Breast epithelium (tissue), 4 donors: ENCODE measurements at regions not wholly inside any gene's neighbourhood (a gene's known extent, or its start where the extent isn't known, plus 50 kb on each side); places are given as distances from the start of the nearest gene placed in this dataset.
"Not testable (repeated sequence)": the region's sequence is repeated elsewhere in the genome, so short reads cannot be mapped to it uniquely, and the experiment has no call there.

Source experiments
- DNase-seq, 2 donors: peaks; one replicate each; pipeline ENCODE4 v3.0.0-alpha.2; 2019; ENCODE audit warnings: low spot score in 2 of 2
- H3K27ac ChIP-seq, 2 donors: fragments of 200-600 bp; sonication (generic) in 1 of 2; one replicate each; pipeline ENCODE4 v1.5.1; 2016 to 2019; ENCODE audit warnings: mild to moderate bottlenecking in 1 of 2
- H3K27me3 ChIP-seq, 2 donors: fragments of 200-600 bp; sonication (generic) in 1 of 2; one replicate each; pipeline versions ENCODE4 v1.5.1 to v1.6.0; 2017 to 2019; ENCODE audit warnings: control low read depth in 1 of 2, mild to moderate bottlenecking in 1 of 2
- H3K36me3 ChIP-seq: fragments of 200-600 bp; one replicate; pipeline ENCODE4 v1.5.1; 2019
- H3K4me1 ChIP-seq, 2 donors: fragments of 200-600 bp; sonication (generic); one replicate each; pipeline ENCODE4 v1.5.1; 2016 to 2019; ENCODE audit warnings: control low read depth in 1 of 2
- H3K4me3 ChIP-seq, 3 donors: fragments of 200-600 bp; sonication (generic); 1 replicate in 2 of 3; 2 replicates in 1 of 3; pipeline ENCODE4 v1.5.1; 2016 to 2019; ENCODE audit warnings: mild to moderate bottlenecking in 3 of 3, moderate library complexity in 2 of 3
- H3K9me3 ChIP-seq, 2 donors: fragments of 200-600 bp; sonication (generic) in 1 of 2; one replicate each; pipeline ENCODE4 v1.5.1; 2016 to 2019; ENCODE audit warnings: control low read depth in 1 of 2
- CTCF ChIP-seq, 3 donors: fragments of 450-650 bp; IDR thresholded peaks; one replicate each; pipeline ENCODE4 v1.5.1; 2016 to 2017; ENCODE audit warnings: antibody characterized with exemption in 3 of 3, mild to moderate bottlenecking in 3 of 3, moderate library complexity in 3 of 3
- POLR2A ChIP-seq: fragments of 450-650 bp; IDR thresholded peaks from one replicate; pipeline ENCODE4 v1.6.1; 2016; ENCODE audit warnings: antibody characterized with exemption, mild to moderate bottlenecking, moderate library complexity
- POLR2AphosphoS5 ChIP-seq, 3 donors: sonication (generic); formaldehyde crosslinking; IDR thresholded peaks; one replicate each; pipeline ENCODE4 v1.6.1; 2017; ENCODE audit warnings: antibody characterized with exemption in 3 of 3
- intact Hi-C: fragments of 100-400 bp; cut with DNase I; formaldehyde crosslinking; loops from one replicate; pipeline ENCODE4 v1.15.1; 2023; ENCODE audit warnings: low total_unique reads

GRCh38 chr11:116043857-116044256 lies 539.6 kb upstream of the CADM1 start:
- TF ChIP-seq CTCF (IDR thresholded peaks at IDR 0.05) (no peak), POLR2A (no peak), POLR2AphosphoS5 (IDR thresholded peaks at IDR 0.05) (no peak)
- H3K27ac ChIP-seq = no peak overlapping the region
- DNase-seq = no peak
- no peaks in the 10 kb centered on the region for H3K36me3 ChIP-seq
- no peaks in the 10 kb centered on the region for H3K4me1 ChIP-seq
- H3K9me3 ChIP-seq = no peaks in the 10 kb centered on the region
- no peak overlapping the region for H3K4me3 ChIP-seq
- no peaks in the 10 kb centered on the region for H3K27me3 ChIP-seq
- intact Hi-C loops = no loop called here

GRCh38 chr11:116043059-116043458 lies 538.8 kb upstream of the CADM1 start:
- H3K27me3 ChIP-seq, DNase-seq, H3K27ac ChIP-seq, H3K9me3 ChIP-seq, H3K4me3 ChIP-seq, H3K4me1 ChIP-seq, H3K36me3 ChIP-seq, intact Hi-C loops: not testable (repeated sequence)

GRCh38 chr11:116042146-116042545 lies 537.9 kb upstream of the CADM1 start:
- Histone ChIP-seq H3K4me3 (no peak overlapping the region), H3K9me3 (no peaks in the 10 kb centered on the region), H3K27me3 (no peaks in the 10 kb centered on the region), H3K4me1 (no peaks in the 10 kb centered on the region), H3K27ac (no peak overlapping the region), H3K36me3 (no peaks in the 10 kb centered on the region)
- no peak for DNase-seq
- intact Hi-C loops = no loop called here
- TF ChIP-seq POLR2AphosphoS5 (IDR thresholded peaks at IDR 0.05) = no peak
- TF ChIP-seq POLR2A = no peak
- TF ChIP-seq CTCF (IDR thresholded peaks at IDR 0.05) = no peak

GRCh38 chr11:116037861-116038260 lies 533.6 kb upstream of the CADM1 start:
- Histone ChIP-seq H3K4me1 (no peaks in the 10 kb centered on the region), H3K27me3 (no peaks in the 10 kb centered on the region), H3K36me3 (no peaks in the 10 kb centered on the region), H3K9me3 (no peaks in the 10 kb centered on the region), H3K27ac (no peak overlapping the region), H3K4me3 (no peak overlapping the region)
- DNase-seq = peak in 1 of 2 donors; percentile 24
- TF ChIP-seq POLR2A (no peak), POLR2AphosphoS5 (IDR thresholded peaks at IDR 0.05) (no peak), CTCF (IDR thresholded peaks at IDR 0.05) (no peak)
- intact Hi-C loops = no loop called here

- TF ChIP-seq POLR2A (no peak), POLR2AphosphoS5 (IDR thresholded peaks at IDR 0.05) (no peak)
- Histone ChIP-seq H3K27me3 (no peaks in the 10 kb centered on the region), H3K36me3 (no peaks in the 10 kb centered on the region), H3K9me3 (no peaks in the 10 kb centered on the region), H3K27ac (no peak overlapping the region), H3K4me1 (no peaks in the 10 kb centered on the region), H3K4me3 (no peak overlapping the region)
- DNase-seq = no peak
- intact Hi-C loops = no loop called here
These were observed 531.8 kb upstream of the CADM1 start for GRCh38 chr11:116035977-116036376.

- Histone ChIP-seq H3K36me3 (no peaks in the 10 kb centered on the region), H3K9me3 (no peaks in the 10 kb centered on the region), H3K4me3 (no peak overlapping the region), H3K27me3 (no peaks in the 10 kb centered on the region), H3K27ac (no peak overlapping the region), H3K4me1 (no peaks in the 10 kb centered on the region)
- TF ChIP-seq CTCF (IDR thresholded peaks at IDR 0.05) (no peak), POLR2AphosphoS5 (IDR thresholded peaks at IDR 0.05) (no peak), POLR2A (no peak)
- DNase-seq = no peak
- intact Hi-C loops = no loop called here
These were observed 529.8 kb upstream of the CADM1 start for GRCh38 chr11:116033931-116034553.
